Heart right ventricle (tissue), 16 donors: ENCODE measurements at regions not wholly inside any gene's neighbourhood (a gene's known extent, or its start where the extent isn't known, plus 50 kb on each side); places are given as distances from the start of the nearest gene placed in this dataset.

Source experiments
- ATAC-seq, 8 donors: fragments of 200-7000 bp; cut with Tn5 transposase; one replicate each; pipeline ENCODE4 v1.9.1; 2020; ENCODE audit warnings: mild to moderate bottlenecking in 8 of 8, moderate library complexity in 8 of 8, moderate number of reproducible peaks in 1 of 8
- DNase-seq, 2 donors: peaks; one replicate each; pipeline ENCODE4 v3.0.0-alpha.2; 2020
- H3K27ac ChIP-seq, 10 donors: fragments of 200-600 bp; sonication (generic) in 2 of 10; one replicate each; pipeline versions ENCODE4 v1.5.0 to v1.8.0; 2020 to 2022; ENCODE audit warnings: mild to moderate bottlenecking in 3 of 10
- H3K27me3 ChIP-seq, 7 donors: fragments of 200-600 bp; one replicate each; pipeline ENCODE4 v1.8.0; 2021 to 2022; ENCODE audit warnings: mild to moderate bottlenecking in 2 of 7
- H3K36me3 ChIP-seq, 9 donors: fragments of 200-600 bp; sonication (generic) in 1 of 9; one replicate each; pipeline versions ENCODE4 v1.5.0 to v1.8.0; 2020 to 2022; ENCODE audit warnings: mild to moderate bottlenecking in 2 of 9
- H3K4me1 ChIP-seq, 9 donors: fragments of 200-600 bp; sonication (generic) in 1 of 9; one replicate each; pipeline versions ENCODE4 v1.5.0 to v1.8.0; 2020 to 2022; ENCODE audit warnings: mild to moderate bottlenecking in 4 of 9
- H3K4me3 ChIP-seq, 10 donors: fragments of 200-600 bp; sonication (generic) in 2 of 10; one replicate each; pipeline versions ENCODE4 v1.5.0 to v1.8.0; 2020 to 2022; ENCODE audit warnings: mild to moderate bottlenecking in 7 of 10, moderate library complexity in 2 of 10
- H3K9me3 ChIP-seq, 11 donors: fragments of 200-600 bp in 10 of 11; sonication (generic) in 2 of 11; one replicate each; pipeline versions ENCODE4 v1.5.0 to v1.8.0; 2013 to 2022; ENCODE audit warnings: mild to moderate bottlenecking in 2 of 11, control low read depth in 1 of 11, moderate library complexity in 1 of 11
- WGBS, 2 donors: extraction: QIAGEN DNeasy Blood & Tissue Kit; methylation state at CpG; one replicate each; pipeline ENCODE4 v1.1.7; 2013; ENCODE audit warnings: inconsistent platforms in 1 of 2; 5-methylcytosine and 5-hydroxymethylcytosine counted together
- intact Hi-C, 10 donors: fragments of 100-400 bp; cut with DNase I; formaldehyde crosslinking; loops; one replicate each; pipeline versions ENCODE4 v1.11.1 to v1.14.2; 2022
- TF ChIP-seq, protein P1 (sequence below), 9 donors: fragments of 200-600 bp; sonication (generic) in 2 of 9; IDR thresholded peaks; one replicate each; pipeline versions ENCODE4 v1.5.0 to v1.8.0; 2021 to 2022; ENCODE audit warnings: antibody characterized with exemption in 9 of 9, mild to moderate bottlenecking in 5 of 9, moderate library complexity in 1 of 9
- donor health status: Arrhythmogenic right ventricular cardiomyopathy.
- donor health status: ischemic (EF 13 %, LVEDD 7.1; RV severe dilation, severe dysfunction).
- donor health status: healthy with polysubstance abuse.
- donor health status: DM: no; HTN: yes; CAD: no.
- donor health status: DM: no; HTN: no; CAD: no.
- donor health status: ischemic (EF 25% LVEDD 6.9; RV normal size, moderate dysfunction).
- donor health status: ischemic (EF 25% LVEDD 5.7; RV mildly dilated, moderate dysfunction).
- donor health status: healthy.
- donor health status: DM: yes; HTN: yes; CAD: no.
- donor health status: Ischemic cardiomyopathy.
- donor health status: ischemic (EF 35%, LVEDD 5.7; RV mildly dilated, moderate dysfunction).
- donor health status: nonischemic (EF 11% LVEDD 7.7; RV severe dilation, severe dysfunction).
- donor health status: DM: yes; HTN: yes; CAD: no.
- donor health status: PGD.
- donor health status: ischemic (EF 29% LVEDD 5.4; RV normal size, mild dysfunction).
- donor health status: nonischemic (EF 23%, LVEDD 6.1; RV moderate dilation, normal function).

DNA sequence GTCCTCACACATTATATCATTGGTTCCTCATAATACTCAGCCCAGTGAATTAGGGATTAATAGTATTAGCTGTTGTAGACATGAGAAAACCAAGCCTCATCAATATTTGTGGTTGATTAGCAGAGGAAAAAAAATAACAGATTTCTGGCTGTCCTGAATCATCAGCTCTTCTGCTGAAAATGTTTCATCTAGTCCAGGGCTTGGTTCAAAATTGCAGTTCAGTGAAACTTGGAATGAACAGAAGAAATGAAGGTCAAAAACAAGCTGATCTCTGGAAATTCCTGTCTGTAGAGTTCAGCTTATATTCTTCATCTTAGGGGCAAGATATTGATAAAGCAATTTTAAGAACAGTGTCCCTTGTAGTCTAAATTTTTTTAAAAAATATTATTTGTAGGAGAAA lies 361.1 kb upstream of the CCDC179 start:
- TF ChIP-seq, protein P1, sequence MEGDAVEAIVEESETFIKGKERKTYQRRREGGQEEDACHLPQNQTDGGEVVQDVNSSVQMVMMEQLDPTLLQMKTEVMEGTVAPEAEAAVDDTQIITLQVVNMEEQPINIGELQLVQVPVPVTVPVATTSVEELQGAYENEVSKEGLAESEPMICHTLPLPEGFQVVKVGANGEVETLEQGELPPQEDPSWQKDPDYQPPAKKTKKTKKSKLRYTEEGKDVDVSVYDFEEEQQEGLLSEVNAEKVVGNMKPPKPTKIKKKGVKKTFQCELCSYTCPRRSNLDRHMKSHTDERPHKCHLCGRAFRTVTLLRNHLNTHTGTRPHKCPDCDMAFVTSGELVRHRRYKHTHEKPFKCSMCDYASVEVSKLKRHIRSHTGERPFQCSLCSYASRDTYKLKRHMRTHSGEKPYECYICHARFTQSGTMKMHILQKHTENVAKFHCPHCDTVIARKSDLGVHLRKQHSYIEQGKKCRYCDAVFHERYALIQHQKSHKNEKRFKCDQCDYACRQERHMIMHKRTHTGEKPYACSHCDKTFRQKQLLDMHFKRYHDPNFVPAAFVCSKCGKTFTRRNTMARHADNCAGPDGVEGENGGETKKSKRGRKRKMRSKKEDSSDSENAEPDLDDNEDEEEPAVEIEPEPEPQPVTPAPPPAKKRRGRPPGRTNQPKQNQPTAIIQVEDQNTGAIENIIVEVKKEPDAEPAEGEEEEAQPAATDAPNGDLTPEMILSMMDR (IDR thresholded peaks at IDR 0.05): no peak
- intact Hi-C loops: no loop called here

DNA sequence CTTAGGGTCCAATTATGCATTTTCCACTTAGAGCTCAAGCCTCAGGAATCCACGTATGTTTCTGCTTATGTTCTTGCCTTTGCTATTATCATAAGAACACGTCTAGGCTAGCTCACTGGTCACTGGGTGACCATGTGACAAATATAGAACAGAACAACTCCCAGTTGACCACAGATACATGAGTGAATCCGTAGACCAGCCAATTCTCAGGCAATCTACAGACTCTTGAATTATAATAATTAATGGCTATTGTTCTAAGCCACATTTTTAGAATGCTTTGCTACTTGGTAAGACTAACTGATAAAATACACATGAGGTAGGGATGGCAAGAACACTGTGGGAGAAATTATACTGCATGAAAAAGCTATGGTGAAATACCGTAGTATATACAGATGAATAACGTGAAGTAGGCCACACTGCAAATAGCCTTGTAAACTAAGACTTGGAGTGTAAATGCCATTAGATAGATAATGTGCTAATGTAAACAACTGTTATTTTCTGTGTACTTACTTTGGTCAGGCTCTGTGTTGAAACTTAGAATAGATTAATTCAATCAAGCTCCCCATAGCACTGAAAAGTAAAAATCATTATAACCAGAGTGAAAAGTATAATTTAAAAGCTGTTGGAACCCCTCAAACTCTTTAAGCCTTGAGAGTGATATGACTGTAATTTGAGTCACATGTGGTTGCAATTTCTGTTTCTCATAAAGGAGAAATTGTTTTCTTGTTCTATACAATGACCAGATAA lies 366.2 kb upstream of the CCDC179 start:
- DNase-seq (no peak), ATAC-seq (no peak)
- Histone ChIP-seq H3K4me3 (no peak overlapping the region), H3K27ac (no peak overlapping the region), H3K4me1 (no peaks in the 10 kb centered on the region), H3K36me3 (no peaks in the 10 kb centered on the region), H3K27me3 (no peaks in the 10 kb centered on the region), H3K9me3 (no peaks in the 10 kb centered on the region)
- TF ChIP-seq, protein P1 (IDR thresholded peaks at IDR 0.05): no peak
- WGBS, 2 donors: 52 to 56% methylated on average over 5 of the region's 5 CpGs
- intact Hi-C loops: no loop called here

More for the DNA sequence above, 361.1 kb upstream of the CCDC179 start:
- Histone ChIP-seq H3K4me1 (no peaks in the 10 kb centered on the region), H3K27me3 (no peaks in the 10 kb centered on the region), H3K9me3 (peaks cover 0 to 4% (median 0%) of the 10 kb centered on the region in 11 donors), H3K36me3 (no peaks in the 10 kb centered on the region), H3K27ac (no peak overlapping the region), H3K4me3 (no peak overlapping the region)
- DNase-seq (no peak), ATAC-seq (no peak)

DNA sequence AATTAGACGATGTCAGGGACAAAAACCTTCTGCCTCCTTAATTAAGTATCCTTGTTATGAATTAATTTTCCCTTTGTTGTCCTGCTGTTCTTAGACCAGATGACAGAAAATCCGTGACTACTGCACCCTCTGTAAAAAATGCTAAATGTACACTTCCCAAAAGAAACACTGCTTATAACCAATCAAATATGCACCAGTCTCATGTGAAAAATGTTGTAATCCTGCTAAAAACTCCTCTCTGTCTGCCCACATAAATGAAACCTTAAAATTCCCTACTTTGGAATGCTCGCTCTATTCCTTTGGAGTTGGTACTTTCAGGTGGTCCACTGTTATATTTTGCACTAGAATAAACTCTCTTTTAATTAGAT lies 366.8 kb upstream of the CCDC179 start:
- Histone ChIP-seq H3K4me1 (no peaks in the 10 kb centered on the region), H3K4me3 (no peak overlapping the region), H3K27me3 (no peaks in the 10 kb centered on the region), H3K27ac (no peak overlapping the region), H3K36me3 (no peaks in the 10 kb centered on the region), H3K9me3 (no peaks in the 10 kb centered on the region)
- ATAC-seq (no peak), DNase-seq (no peak)
- intact Hi-C loops: no loop called here
- TF ChIP-seq, protein P1 (IDR thresholded peaks at IDR 0.05): no peak
- 30 to 31% methylated on average over 3 of the region's 3 CpGs for WGBS, 2 donors

DNA sequence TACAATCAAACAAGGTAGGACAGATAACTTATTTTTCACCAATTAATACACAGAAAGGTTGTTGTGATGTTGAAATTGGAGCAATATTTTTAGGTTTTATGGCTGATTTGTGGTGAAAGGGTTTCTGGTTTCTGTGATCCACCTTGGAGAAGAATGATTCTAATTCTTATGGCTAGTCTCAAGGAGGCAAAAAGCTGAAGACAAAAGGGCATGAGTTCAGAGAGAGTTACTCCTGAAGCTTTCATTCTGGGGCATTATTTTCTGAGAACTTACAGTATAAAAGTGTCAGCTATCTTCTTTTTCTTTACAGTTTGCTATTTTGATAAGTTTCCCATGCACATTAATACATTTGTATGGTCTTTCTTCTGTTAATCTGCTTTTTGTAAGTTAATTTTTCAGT lies 372.4 kb upstream of the CCDC179 start:
- Histone ChIP-seq H3K4me1 (no peaks in the 10 kb centered on the region), H3K27ac (no peak overlapping the region), H3K9me3 (no peaks in the 10 kb centered on the region), H3K27me3 (no peaks in the 10 kb centered on the region), H3K4me3 (no peak overlapping the region), H3K36me3 (no peaks in the 10 kb centered on the region)
- TF ChIP-seq, protein P1 (IDR thresholded peaks at IDR 0.05): no peak
- intact Hi-C loops: no loop called here
- no peak for DNase-seq
- ATAC-seq: no peak
